Fibroblast of upper back skin (primary cell): ENCODE measurements at regions not wholly inside any gene's neighbourhood (a gene's known extent, or its start where the extent isn't known, plus 50 kb on each side); places are given as distances from the start of the nearest gene placed in this dataset.
"Not testable (repeated sequence)": the region's sequence is repeated elsewhere in the genome, so short reads cannot be mapped to it uniquely, and the experiment has no call there.

Experiments used
- DNase-seq: peaks from one replicate; pipeline ENCODE4 v3.0.0-alpha.2; 2013

DNA sequence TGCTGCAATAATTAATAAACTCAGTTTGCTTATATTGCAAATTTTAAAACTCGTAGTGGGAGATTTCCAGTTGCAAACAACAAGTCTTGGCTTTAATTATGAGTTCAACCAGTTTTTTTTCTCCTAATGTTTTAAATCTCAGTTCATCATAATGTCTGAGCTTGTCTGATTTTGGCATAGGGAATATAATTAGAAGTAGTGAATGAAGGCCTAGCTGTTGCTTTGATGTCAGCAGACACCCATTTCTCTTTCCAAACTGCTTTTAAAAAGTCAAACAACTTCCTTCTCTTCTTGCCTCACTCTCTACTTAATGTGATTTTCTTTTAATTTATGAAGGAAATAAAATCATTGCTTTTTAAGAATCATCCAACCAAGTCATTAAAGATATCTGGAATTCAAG is 1462.1 kb downstream of the DPP10 start:
- DNase-seq: no peak

DNA sequence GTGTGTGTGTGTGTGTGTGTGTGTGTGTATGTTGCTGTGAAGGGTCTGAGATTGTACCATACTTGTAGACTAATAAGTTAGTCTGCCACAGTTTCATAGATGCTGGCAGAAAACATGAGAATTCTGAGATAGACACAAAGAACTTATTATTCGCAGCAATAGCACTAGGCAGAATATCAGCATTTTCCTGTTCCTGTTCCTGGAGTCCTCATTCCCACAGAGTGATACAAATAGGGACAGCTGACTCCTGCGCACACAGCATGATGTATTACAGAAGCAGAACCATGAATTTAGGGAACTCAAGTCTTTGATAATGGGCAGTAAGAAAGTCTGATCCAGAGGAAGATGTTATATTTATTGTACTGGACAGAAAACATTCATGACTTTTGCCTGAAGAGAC is 1466.3 kb downstream of the DPP10 start:
- no peak for DNase-seq

DNA sequence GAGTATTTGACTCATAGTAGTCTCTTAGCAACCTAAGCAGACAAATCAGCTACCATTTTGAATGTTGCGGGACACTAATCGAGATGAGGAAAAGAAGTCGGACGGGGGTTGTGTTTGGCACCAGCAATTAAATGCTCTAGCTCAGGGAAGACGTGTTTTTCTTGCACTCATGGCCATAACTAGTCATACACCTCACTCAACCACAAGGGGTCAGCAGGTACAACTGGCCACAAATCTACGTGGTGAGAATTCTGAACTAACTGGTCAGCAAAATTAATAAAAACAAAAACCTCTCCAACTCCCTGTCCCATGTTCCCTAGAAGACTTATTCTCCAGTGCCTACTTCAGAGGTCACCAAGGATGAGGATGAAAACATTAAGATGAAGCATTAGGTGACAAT is 1467.8 kb downstream of the DPP10 start:
- no peak for DNase-seq

DNA sequence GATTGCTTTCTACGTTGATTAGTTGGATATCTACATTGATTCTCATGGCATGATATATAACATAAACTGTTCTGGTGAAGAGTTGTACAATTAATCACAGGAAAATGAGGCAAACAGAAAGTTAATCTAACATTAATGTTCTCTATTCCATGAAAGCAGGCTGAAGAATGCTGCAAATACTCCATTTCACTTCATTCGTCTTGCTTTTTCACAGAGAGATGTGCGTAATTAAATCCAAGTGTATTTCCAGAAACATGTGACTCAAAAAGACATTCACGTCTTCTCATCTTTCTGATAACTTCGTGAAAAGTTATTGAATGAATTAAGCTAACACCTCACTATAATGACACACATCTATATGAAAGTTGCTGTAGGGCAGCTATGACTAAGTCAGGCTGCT is 1471.5 kb downstream of the DPP10 start:
- DNase-seq: no peak

DNA sequence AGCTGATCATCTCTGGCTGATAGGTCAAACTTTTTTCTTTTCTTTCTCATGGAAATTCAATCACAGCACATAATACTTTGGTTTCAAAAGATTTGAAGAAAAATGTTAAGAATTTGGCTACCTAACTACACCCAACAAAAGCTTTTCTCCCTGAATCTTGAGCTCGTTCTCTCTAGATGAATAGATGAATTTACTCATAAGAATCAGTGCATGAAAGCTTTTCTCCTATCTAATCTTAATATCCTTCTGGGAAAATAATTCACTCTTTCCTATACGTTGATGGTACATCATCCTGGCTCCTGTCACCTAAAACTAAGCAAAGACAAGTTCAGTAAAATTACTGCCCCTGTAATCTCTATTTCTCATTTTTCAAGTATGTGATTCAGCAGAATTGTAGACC is 1479.1 kb downstream of the DPP10 start:
- DNase-seq: no peak

DNA sequence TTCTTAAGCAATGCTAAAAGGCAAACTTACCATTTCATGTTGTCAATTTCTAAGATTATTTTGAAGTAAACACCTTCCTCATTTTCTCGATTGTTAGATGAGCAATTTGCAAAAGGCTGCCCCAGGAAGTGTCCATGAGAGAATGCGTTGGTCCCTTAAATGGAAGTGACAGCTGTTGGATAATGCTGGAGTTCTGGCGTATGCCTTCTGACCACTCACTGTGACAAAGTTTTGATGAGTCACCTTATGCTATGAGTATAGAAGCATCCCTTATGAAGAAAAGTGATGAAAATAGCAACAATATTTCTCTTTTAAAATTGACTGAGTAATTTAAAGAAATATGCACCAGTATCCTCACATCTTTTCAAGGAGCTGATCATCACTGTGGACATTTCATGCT is 1497.5 kb downstream of the DPP10 start:
- DNase-seq: no peak

DNA sequence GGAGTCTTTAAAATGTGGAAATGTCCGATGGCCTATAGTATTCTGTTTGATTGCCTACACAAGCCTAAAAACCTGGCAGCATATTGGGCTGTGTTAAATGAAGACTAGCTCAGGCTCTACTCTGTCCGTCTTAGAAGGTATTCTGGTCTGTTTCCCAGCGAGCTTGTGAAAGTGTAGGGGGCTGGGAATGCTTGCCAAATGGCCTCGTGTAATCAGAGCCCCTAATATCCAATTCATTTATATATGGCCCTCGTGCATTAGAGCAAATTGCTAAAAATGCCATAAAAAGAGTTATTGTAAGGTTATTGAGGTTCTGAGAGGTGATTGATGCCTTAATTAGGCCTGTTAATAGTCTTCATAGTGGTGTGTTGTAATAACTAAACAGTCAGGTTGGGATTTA is 1500.4 kb downstream of the DPP10 start:
- DNase-seq: no peak

DNA sequence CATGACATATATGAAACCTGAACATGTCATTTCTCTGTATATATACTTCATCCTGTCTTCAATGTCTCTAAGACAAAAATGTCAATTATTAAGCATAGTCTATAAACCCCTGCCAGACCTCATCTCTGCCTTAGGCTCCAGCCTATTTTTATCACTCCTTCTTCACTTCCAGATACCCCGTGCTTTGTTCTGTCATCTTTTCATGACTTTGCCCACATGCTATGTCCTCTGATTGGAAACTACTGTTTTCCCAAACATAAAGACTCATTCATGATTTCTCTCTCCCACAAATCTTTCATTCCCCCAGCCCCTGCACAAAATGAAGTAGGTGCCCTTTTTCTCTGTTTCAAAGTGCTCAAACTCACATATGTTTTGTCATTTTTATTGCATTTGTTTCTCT is 1503.9 kb downstream of the DPP10 start:
- no peak for DNase-seq

DNA sequence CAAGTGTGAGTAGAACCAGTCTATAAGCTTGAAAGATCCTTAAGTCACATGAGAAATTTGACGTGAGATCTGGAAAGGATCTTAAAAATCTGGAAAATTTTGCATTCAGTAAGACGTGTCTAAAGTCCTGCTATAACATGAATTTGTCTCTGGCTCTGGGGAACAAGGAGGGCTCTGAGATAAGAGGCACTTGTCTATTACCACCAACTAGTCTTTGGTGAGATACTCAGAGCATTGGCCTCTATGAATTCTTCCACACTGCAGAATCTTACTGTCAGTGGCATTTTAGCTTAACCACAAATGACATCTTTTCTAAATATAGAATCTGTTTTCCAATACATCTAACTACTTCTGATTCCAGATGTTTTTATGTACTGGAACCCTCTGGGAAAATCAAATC is 1504.5 kb downstream of the DPP10 start:
- DNase-seq: no peak

DNA sequence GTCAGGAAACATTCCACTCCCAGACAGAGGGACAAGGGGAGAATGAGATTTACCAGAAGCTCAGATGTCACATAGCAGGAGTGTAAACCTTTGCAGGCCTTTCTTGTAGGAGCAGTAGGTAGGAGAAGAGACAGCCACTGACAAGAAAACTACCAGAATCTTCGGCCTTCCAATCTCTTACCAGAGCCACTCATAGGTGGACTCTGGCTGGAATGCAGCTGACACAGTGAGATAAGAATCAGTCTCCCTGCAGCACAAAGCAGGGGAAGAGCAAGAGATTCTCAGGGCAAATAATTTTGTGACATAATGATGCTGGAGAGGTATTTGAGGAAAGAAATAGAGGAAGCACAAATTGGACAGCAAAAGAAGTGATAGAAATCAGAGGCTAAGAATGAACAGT is 1534.5 kb downstream of the DPP10 start:
- no peak for DNase-seq

DNA sequence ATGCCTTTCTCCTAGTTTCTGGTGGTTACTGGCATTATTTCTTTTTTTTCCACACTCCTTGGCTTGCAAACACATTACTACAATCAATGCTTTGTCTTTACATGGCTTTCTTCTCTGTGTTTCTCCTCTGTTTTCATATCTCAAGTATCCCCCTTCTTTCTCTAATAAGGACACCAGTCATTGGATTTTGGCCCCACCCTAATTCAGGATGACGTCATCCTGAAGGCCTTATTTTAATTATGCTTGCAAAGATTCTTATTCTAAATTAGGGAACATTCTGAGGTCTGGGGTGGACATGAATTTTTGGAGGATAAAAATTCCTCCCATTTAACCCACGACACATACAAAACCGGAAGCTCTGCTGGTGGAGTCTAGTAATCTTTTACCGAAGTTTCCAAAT is 1556.6 kb downstream of the DPP10 start:
- no peak for DNase-seq

DNA sequence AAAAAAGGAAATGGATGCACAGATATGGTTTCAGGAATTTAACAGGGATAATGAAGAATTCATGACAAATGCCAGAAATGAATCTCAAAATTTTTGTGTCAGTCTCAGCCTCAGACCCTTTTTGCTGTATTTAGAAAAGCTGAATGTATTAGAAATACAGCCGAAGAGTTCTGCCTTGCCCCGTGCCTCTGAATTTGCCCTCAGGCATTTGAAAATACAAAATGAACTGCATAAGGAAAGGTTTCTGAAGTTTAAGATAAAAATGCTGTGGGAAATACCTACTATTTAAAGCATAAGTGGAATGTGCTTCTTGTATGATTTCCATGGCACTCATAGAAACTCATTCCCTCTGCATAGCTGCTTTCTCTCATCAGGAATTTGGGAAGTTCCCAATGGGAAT is 1580.6 kb downstream of the DPP10 start:
- DNase-seq: no peak

DNA sequence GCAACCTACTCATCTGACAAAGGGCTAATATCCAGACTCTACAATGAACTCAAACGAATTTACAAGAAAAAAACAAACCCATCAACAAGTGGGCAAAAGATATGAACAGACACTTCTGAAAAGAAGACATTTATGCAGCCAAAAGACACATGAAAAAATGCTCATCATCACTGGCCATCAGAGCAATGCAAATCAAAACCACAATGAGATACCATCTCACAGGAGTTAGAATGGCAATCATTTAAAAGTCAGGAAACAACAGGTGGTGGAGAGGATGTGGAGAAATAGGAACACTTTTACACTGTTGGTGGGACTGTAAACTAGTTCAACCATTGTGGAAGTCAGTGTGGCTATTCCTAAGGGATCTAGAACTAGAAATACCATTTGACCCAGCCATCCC is 1596.3 kb downstream of the DPP10 start:
- not testable (repeated sequence) for DNase-seq

DNA sequence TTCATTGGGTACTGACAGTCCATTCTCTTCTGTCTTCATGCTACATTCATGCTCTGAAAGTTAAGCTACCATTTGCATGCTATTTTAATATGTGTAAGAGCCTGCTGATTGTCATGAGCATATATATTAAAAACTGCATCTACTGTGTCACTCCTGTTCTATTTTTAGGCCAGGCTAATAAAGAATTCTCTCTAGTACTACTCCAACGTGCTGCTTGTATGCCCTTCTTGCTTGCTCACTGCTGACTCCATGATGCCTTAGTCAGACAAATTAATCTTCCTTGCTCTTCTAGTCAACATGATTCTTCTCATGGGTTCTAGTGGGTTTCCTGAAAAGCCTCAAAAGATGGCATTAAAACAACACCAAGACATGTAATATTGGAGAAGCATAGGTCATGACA is 1600.1 kb downstream of the DPP10 start:
- no peak for DNase-seq

DNA sequence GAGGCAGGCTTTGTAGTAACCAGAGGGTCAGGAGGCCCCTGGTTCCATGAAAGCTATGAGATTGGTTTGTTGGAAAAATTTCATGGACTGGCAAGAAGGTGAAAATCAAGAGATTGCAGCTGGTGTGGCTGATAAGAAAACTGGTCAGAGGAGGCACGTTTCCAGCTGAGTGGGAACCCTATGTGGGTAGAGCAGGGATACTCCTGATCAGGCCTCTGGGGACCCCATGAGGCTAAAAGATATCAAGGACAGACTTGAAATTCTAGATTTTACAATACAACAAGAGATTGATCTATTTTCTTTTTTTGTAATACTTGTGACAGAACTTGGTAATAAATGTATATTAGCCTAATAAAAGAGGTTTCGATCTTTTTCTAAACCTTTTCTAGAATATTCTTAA is 1615.1 kb downstream of the DPP10 start:
- DNase-seq: no peak

DNA sequence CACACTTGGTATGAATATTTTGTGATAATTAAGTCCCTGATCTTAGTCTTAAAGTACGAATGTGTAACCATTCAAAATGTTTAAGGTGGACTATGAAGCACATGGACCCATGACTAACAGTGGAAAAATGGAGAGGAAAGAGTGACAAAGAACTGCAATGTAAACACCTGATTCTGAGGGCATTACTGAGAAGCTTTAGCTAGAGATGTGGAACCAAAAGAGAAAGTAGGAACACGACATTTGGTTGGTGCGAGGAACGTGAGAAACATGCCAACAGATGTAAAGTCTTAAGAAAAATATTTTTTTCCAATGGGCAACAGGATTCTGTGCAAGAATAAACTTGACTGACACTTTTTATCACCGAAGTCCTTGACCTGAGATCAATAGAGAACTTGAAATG is 1618.6 kb downstream of the DPP10 start:
- no peak for DNase-seq

DNA sequence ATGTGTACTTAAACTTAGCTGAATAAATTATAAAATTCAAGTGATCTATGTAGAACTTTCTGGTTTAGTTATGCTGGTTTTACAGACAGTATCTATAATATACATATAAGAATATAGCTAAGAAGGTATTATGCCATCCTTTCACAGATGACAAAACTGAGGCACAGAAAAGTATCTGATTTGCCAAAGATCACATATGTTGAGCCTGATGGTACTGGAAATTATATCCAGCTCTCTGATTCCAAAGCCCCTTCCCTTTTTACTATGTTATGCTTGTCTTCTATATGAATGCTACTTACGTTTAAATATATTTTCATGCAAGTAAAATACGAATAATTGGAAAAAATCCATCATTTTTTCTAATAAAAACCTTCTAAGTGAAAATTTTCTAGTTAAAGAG is 1631.3 kb downstream of the DPP10 start:
- DNase-seq: no peak

DNA sequence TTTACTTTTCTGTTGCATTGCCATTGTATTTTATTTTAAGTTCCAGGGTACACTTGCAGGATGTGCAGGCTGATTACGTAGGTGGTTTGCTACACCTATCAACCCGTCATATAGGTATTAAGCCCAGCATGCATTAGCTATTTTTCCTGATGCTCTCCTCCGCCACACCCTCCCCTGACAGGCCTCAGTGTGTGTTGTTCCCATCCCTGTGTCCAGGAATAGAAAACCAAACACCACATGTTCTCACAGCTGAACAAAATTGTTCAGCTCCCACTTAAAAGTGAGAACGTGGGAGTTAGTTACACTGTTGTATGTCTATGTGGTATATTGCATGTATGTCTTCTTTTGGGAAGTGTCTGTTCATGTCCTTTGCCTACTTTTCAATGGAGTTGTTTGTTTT is 1631.7 kb downstream of the DPP10 start:
- DNase-seq: no peak

DNA sequence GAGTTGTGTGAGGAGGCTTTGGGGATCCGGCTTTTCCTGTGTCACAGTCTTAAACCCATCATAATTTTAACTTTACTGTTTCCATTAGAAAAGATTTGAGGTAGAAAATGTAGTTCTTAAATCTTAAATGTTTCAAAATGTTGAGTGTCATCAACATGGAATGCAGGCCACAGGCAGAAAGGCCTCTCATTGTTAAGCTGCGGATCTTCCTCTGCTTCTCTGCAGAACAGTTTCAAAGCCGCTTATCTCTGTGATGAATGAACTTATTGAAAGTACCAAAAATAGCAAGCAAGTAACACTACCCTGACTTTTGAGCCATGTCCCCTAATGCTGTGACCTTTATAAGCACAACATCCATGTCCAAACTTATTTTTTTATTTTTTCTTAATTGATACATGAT is 1645.8 kb downstream of the DPP10 start:
- no peak for DNase-seq

DNA sequence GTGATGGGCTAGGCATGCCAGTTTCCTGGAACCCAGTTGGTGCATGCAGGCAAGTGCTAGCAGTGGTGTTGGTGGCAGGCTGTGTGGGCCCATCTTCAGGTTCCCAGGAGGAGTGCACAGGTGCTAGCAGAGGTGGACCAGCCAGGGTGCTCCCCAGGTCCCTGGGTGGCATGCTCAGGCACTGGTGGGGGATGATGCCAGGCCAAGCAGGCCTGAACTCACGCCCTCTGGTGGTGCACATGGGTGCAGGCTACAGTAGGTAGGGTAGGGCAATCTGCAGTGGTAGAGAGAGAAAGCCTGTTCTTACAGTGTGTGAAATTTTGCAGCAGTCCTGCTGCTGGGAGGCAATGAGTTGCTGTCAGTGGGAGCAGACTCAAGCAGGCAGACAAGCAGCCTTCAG is 1651.8 kb downstream of the DPP10 start:
- no peak for DNase-seq

DNA sequence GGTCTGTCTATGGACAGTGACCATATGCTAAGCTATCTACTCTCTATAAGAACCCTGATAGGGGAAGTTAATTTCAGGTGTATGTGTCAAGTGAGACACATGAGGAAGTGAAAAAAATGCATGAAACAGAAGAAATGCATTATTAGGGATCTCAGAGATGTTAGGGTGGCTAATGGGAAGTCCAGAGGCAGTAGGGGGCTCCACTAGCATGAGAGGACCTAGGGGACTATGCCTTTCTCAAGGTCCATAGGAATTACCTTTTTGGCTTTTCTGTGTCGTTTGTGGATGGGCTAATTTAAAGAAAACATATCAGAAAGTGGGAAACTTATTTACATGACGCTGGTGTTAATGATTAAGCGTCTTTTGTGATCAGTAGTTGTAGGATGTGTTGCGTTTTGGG is 1653.2 kb downstream of the DPP10 start:
- DNase-seq: no peak

DNA sequence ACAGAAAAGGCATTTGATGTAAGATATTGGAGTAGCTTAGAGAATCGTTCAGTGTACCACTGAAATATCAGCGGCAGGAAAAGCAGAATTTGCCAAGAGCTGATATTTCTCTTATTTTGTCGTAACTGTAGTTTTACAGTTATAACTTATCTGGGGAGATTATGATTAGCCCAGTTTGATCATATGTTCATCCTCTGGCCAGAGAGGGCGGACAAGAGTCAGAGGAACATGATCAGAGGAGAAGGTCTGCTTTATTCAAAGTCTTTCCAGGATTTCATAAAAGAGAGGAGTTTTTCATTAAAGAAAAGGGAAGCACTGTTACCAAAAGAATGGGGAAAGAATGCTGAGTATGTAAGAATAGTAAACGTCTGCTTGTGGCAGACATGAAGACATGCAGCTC is 1655.6 kb downstream of the DPP10 start:
- no peak for DNase-seq

DNA sequence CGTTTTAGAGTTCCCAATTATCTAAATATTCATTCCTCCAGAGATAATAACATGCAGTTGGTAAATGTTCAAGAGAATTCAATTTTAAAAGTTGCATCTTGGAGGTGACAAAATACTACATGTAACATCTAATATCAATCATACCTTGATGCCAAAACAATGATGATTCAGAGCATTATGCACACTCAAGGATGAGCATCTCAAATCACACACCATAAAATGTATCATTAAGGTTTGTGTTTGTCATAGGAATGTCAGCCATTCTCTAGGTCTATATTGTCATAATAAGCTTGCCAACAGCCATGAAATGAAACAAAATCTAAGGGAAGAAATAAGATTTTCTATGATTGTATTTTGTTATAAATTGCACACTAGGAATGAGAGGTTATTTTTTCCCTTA is 1667.0 kb downstream of the DPP10 start:
- no peak for DNase-seq

DNA sequence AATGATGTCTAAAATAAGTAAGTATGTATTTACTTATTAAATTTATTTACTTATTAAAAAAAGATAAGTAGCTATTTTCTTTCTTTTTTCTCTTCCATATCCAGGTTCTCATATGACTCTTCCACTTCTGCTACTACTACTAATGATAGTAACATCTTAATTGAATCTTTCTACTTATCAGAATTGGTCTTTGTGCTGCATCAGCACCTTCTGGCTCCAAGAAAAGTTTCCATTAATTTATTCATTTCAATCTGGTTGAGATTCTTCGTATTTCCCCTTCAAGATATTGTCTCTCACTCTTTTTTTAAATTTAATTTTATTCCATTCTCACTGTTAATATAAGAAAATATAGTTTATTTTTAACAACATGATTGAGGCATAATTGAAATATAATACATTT is 1675.4 kb downstream of the DPP10 start:
- no peak for DNase-seq

DNA sequence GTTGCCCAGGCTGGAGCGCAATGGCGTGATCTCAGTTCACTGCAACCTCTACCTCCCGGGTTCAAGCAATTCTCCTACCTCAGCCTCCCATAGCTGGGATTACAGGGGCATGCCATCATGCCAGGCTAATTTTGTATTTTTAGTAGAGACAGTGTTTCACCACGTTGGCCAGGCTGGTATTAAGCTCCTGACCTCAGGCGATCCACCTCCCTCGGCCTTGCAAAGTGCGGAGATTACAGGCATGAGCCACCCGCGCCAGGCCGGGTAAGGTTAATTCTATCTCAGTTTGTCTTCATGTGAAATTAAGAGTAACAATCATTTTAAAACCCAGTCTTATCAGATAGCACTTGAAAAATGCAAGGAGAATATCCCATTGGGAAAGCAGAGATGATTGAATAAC is 1681.7 kb upstream of the DDX18 start:
- DNase-seq: no peak

DNA sequence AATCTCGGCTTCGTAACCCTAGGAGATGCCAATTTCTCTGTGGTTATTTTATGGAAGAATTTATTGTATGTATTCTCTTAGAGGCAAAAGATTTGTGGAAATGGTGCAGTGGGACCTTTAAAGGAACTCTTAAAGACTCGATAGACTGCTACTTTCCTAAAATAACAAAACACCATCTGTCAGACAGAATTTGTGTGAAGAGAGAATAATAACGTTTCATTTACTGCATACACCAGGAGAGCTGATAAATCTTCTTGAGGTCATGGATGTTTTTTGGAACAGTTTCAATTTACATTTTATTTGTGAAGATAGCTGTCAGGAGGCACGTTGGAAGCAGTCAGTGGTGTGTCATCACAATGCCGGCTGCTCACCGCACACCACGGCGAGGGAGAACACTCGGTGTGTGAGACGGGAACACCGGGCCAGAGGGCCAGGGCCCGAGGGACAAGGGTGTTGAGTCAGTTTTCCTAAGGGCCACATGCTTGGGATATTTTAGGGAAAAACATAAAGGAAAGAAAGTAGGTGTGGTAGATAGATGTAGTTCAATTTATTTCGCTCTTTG is 1681.0 kb upstream of the DDX18 start:
- no peak for DNase-seq
